ENCODE measurements at regions not wholly inside any gene's neighbourhood (a gene's known extent, or its start where the extent isn't known, plus 50 kb on each side); places are given as distances from the start of the nearest gene placed in this dataset.
A peak's percentile ranks its signal among the peaks of the same experiment; 100 is the strongest.
"Not testable (repeated sequence)": the region's sequence is repeated elsewhere in the genome, so short reads cannot be mapped to it uniquely, and the experiment has no call there.

DNA sequence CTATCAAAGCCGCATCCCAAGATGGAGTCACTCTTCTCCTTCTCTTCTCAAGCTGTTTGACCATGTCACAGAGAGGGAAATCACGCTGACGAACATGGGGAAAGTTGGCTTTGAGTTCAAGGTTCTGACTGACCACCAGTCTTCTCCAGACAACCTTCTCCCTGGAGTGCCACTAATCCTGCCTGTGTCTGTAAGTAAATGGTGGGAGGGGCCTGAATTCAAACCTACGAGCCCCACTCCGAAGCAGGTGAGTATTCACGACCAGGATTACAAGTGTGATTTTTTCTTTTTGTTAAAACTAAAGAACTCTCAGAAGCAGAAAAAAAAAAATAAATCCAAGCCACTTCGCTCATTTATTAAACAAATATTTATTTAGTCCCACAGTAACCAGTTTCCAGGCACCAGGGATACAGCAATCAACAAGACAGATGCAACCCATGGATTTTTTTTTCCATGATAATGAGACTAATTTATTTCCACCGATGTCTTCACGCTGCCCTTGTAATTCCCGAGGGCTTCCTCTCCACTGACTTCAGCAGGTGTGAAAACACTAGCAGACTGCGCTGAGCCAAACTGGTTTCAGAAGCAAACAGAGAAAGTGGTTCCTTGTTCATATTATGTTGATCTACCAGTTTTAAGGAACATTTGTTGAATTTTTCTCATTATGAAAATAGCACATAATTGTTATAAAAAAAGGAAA is 206.0 kb upstream of the NBPF12 start:
- DNase-seq; intact Hi-C loops (cut with DNase I): not testable (repeated sequence)

DNA sequence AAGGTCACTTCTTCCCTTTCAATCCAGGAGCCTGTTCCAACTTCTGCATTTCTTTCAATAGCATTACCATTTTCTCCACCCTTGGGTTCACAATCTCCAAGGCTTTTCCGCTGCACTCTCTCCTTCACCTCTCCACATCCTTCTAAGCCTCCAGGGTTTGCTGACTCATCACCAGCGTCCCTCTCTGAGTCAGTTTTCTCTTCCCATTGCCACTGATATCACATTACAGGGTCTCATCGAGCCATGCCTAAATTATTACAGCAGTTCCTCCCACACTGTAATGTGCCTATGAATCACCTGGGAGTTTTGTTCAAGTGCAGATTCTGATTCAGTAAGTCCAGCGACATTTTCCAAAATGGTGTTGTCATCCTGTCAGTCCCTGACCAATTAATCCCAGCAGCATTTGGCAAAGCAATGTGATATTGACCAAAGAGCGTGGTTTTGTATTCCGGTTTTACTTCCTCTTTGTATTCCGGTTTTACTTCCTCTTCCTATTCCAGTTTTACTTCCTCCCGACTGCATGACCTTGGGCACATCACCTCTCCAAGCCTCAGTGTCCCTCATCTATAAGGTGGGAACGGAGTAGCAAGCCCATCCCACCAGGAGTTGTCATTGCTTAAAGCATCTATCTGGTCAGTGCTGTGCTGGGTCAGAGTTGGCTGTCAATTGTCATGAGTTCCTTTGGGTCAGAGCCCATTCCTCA is 208.3 kb upstream of the NBPF12 start:
- DNase-seq; intact Hi-C loops (cut with DNase I): not testable (repeated sequence)

DNA sequence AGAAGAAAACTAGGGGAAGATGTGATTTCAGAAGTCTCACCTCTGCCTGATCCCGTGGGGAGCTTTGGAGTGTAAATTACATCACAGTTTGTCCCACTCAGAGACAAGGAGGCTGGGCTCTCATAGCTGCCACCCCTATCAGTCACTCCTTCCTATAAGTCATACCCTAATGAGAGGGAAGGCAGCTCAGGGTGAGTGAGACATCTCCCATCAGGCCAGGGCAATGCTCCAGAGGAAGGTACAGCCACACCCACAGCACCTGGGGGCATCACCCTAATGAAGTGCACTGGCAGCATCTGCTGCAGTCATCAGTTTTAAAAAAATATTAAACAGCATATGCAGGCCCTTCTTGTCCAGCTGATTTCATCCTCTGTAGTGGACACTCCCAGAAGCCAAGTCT is 223.1 kb upstream of the NBPF12 start:
- DNase-seq; intact Hi-C loops (cut with DNase I): not testable (repeated sequence)

DNA sequence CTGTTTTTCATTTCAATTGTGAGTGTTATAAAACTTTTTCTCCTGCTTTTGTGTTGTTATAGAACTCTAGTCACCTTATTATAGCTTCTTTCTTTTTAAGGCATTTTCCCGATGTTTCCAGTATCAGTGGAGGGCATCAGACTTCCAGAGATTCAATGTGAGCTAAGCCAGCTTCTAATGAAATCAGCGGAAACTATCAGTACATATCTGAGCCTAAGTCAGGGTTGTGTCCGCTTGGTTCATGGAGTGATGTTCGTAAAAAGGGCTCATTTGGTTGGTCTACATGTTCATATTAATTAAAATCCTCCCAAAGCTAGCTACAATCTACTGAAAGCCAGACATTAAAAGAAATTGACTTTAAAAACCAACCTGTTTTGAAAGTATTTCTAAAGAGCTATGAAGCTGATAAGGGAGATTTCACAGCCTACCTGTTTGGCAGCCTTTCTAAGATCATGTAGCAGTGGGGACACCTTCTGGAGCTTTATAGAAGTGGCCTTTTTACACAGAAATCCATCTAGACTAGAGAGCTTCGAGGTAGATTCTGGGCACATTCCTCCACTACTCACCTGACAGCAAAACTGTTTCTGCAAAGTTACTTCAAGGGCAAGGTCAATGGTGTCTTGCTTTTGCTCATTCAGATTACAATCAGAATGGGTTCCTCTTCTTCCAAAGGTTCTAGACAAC is 227.1 kb upstream of the NBPF12 start:
- peak in 7 of 42 donors; percentile 3 to 40 (median 16) for DNase-seq
- intact Hi-C loops (cut with DNase I): not testable (repeated sequence)

DNA sequence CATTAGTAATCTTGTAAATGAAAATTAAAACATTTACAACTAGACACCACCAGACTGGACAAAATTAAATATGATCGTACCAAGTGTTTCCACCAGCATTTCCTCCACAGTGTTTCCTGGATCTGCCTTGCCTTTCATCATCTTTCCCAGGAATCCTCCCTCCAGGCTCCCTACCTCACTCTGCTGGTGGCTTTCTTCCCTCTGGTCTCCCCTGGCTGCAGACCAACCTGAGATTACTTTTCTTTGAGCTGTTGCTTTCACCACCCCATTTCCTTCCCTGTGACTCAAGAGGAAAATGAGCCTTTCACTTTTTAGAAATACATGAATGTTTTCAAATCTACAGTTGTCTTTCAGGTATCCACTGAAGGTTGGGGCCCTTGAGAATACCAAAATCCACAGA is 228.8 kb upstream of the NBPF12 start:
- intact Hi-C loops (cut with DNase I): not testable (repeated sequence)

DNA sequence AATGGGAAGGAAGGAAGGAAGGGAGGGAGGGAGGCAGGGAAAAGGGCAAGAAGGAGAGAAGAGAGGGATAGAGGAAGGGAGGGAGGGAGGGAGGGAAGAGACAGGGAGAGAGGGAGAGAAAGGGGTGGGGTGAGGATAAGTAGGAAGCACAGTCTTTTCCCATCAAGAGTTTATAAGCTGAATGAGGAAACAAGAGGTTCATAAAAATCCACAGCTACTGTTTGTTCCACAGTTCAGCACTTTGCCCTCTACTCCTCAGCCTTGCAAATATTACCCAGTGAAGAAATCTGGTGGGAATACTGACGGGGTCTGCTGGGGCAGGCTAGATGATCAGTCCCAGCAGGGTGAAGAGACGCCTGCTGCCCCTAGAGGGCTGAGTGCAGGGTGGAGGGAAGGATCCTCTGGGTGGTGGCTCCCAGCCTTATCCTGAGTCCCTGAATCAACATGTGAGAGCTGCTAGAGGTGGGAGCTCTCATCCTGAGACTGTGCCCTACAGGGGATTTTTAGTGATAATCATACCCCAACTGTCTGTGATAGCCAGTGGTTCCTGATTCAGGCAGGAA is 233.9 kb upstream of the NBPF12 start:
- DNase-seq; intact Hi-C loops (cut with DNase I): not testable (repeated sequence)

More for the DNA sequence above, 228.8 kb upstream of the NBPF12 start:
- DNase-seq: not testable (repeated sequence)

DNA sequence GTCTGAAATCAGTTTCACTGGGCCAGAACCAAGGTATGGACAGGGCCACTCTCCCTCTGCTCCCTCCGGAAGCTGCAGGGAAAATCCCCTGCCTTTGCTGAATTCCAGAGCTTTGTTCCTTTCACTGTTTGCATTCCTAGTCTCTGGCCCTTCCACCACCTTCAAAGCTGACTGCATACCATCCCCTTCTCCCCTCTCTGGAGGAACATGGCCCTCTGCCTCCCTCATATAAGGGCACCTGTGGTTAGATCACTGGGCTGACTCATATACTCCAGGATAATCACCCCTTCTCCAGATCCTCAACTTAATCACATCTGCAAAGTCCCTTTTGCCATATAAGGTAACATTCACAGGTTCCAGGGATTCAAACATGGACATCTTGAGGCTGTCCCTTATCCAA is 236.8 kb upstream of the NBPF12 start:
- intact Hi-C loops (cut with DNase I); DNase-seq: not testable (repeated sequence)

GRCh38 chr1:146695388-146695787 is 242.7 kb upstream of the NBPF12 start:
- DNase-seq; intact Hi-C loops (cut with DNase I): not testable (repeated sequence)

- intact Hi-C loops (cut with DNase I); DNase-seq: not testable (repeated sequence)
These were observed 246.3 kb upstream of the NBPF12 start for GRCh38 chr1:146691798-146692197.

- DNase-seq; intact Hi-C loops (cut with DNase I): not testable (repeated sequence)
These were observed 249.2 kb upstream of the NBPF12 start for GRCh38 chr1:146688893-146689292.

DNA sequence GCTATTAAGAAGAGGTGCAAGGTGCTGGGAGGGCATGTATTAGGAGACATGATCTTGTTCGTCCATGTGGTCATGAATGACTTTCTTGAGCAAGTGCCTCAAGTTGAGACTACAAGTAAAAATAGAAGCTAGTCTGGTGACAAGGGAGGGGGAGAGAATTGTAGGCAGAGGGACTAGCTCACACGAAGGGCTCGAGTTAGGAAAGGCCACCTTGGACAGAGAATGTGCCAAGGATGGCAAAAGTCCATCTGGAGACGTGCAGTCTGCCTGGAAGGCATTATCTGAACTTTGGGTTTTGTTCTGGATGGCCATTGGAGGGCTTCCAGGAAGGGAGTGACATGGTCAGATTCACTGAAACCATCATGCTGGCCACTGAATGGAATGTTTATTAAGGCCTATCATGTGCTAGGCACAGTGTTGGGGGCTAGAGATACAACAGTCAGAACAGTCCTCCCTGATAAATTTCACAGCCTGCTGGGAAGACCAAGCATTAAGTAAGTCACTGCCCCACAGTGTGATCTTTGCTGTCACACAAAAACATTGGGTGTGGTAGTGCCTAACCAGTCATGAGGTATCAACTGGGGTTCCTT is 251.3 kb upstream of the NBPF12 start:
- intact Hi-C loops (cut with DNase I); DNase-seq: not testable (repeated sequence)

DNA sequence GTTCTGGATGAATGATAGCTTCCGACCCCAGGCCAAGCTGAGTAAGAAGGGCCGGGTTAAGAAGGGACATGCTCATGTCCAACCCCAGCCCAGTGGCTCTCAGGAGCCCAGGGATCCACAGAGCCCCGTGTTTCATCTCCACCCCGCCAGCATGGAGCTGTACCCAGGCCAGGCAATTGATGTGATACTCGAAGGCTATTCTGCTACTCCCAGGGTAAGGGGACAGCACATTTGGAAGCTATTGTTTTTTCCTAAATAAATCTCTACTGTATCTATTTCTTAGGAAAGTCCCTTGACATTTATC is 255.0 kb upstream of the NBPF12 start:
- DNase-seq; intact Hi-C loops (cut with DNase I): not testable (repeated sequence)

GRCh38 chr1:146682227-146683125 is 255.6 kb upstream of the NBPF12 start:
- intact Hi-C loops (cut with DNase I); DNase-seq: not testable (repeated sequence)

DNA sequence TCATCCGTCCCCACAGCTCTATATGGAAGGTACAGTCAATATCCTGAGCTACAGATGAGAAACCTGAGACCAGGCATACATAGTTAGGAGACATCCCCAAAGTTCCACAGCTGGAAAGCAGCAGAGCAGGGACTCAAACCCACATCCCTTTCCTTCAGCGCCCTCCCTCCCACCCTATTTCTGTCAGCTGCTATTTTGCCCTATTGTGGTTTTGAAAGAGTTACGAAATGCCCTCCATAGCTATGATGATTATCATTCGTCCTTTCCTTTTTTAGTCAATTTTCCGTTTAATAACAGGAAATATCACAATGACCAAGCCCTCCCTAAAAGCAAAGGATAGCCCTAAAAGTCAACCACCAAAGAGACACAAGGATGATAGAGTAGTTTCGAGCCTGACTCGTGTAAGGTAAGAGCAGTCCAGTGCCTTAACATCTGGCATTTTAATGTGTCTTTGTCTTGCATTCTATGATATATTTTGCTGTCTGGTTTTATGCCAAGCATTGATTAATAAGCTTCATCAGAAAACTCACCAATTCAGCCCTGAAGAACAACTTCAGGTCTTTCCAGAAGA is 264.3 kb upstream of the NBPF12 start:
- intact Hi-C loops (cut with DNase I); DNase-seq: not testable (repeated sequence)

DNA sequence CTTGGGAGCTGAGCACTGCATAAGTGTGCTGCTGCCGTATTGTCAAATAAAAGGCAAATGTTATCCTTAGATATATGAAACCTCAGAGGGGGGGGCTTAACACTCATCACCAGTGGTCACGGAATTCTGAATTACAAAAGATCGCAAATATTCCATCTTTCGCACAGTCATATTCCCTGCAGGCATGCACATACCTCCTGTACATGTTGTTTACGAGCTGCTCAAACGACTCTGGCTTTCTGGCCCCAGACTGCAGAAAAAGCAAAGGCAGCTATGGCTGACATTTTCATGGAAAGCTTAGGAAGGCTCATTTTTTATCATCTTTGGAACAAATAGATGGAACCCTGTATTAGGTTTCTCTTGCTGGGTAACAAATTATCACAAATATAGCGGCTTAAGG is 265.5 kb upstream of the NBPF12 start:
- intact Hi-C loops (cut with DNase I); DNase-seq: not testable (repeated sequence)

GRCh38 chr1:146671588-146671987 is 266.5 kb upstream of the NBPF12 start:
- DNase-seq; intact Hi-C loops (cut with DNase I): not testable (repeated sequence)

DNA sequence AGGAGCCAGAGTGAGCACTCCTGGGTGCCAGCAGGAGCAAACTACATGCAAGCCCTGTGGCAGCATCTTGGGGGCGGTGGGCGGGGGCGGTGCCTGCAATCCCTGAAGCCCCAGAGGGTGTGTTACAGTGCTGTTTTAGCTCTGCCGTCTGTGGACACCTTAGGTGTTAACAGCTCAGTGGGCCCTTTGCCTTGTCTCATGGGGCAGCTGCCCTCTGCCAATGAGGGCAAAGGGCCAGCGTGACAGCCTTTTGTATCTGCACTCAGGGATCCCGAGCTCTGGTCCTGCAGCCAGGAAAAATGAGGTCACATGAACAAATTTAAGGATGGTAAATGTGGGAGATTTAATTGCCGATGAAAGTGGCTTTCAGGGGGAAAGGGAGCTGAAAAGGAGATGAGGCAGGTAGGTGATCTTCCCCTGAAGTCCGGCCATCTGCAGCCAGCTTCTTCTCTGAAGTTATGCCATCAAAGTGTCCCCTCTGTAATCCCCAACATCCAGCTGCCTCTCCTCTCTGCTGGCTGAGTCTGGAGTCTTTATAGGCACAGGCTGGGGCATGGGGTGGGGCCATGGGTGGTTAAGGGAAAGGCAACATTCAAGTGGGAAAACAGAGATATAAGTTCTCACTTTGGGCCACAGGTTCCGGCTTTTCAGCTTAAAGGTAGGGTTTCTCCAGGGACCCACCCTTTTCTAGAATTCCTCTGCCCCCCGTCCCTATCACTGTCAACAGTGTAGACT is 267.1 kb upstream of the NBPF12 start:
- intact Hi-C loops (cut with DNase I): not testable (repeated sequence)

More for the DNA sequence above, 267.1 kb upstream of the NBPF12 start:
- peak in 2 of 42 donors; percentile 2 to 8 for DNase-seq
